HL-60 (cell line): ENCODE measurements at regions not wholly inside any gene's neighbourhood (a gene's known extent, or its start where the extent isn't known, plus 50 kb on each side); places are given as distances from the start of the nearest gene placed in this dataset.

Source experiments
- POLR2AphosphoS5 ChIP-seq: IDR thresholded peaks from 2 replicates; pipeline ENCODE4 v1.6.1; 2012; ENCODE audit warnings: low read depth
- TF ChIP-seq, protein P1 (sequence below): IDR thresholded peaks from 2 replicates; pipeline ENCODE4 v1.6.1; 2012; ENCODE audit warnings: low read depth; ENCODE audit not compliant: insufficient replicate concordance

GRCh38 chr5:2480871-2481270 is 270.6 kb downstream of the IRX2 start:
- TF ChIP-seq, protein P1, sequence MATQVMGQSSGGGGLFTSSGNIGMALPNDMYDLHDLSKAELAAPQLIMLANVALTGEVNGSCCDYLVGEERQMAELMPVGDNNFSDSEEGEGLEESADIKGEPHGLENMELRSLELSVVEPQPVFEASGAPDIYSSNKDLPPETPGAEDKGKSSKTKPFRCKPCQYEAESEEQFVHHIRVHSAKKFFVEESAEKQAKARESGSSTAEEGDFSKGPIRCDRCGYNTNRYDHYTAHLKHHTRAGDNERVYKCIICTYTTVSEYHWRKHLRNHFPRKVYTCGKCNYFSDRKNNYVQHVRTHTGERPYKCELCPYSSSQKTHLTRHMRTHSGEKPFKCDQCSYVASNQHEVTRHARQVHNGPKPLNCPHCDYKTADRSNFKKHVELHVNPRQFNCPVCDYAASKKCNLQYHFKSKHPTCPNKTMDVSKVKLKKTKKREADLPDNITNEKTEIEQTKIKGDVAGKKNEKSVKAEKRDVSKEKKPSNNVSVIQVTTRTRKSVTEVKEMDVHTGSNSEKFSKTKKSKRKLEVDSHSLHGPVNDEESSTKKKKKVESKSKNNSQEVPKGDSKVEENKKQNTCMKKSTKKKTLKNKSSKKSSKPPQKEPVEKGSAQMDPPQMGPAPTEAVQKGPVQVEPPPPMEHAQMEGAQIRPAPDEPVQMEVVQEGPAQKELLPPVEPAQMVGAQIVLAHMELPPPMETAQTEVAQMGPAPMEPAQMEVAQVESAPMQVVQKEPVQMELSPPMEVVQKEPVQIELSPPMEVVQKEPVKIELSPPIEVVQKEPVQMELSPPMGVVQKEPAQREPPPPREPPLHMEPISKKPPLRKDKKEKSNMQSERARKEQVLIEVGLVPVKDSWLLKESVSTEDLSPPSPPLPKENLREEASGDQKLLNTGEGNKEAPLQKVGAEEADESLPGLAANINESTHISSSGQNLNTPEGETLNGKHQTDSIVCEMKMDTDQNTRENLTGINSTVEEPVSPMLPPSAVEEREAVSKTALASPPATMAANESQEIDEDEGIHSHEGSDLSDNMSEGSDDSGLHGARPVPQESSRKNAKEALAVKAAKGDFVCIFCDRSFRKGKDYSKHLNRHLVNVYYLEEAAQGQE = no peak
- no peak for TF ChIP-seq POLR2AphosphoS5
